Upper lobe of left lung (tissue), 4 donors: ENCODE measurements at regions not wholly inside any gene's neighbourhood (a gene's known extent, or its start where the extent isn't known, plus 50 kb on each side); places are given as distances from the start of the nearest gene placed in this dataset.

Experiments used
- CTCF ChIP-seq, 6 experiments: fragments of 450-650 bp in 4 of 6; fragments of 200-600 bp in 2 of 6; sonication (generic) in 2 of 6; IDR thresholded peaks; one replicate each; pipeline ENCODE4 v1.5.1; 2016 to 2019; ENCODE audit warnings: antibody characterized with exemption in 6 of 6
- EP300 ChIP-seq, 4 donors: sonication (generic); formaldehyde crosslinking; IDR thresholded peaks; one replicate each; pipeline ENCODE4 v1.5.1; 2017; ENCODE audit warnings: antibody characterized with exemption in 4 of 4, control low read depth in 2 of 4
- POLR2A ChIP-seq, 4 donors: fragments of 450-650 bp; IDR thresholded peaks; one replicate each; pipeline ENCODE4 v1.5.1; 2016 to 2017; ENCODE audit warnings: antibody characterized with exemption in 4 of 4, mild to moderate bottlenecking in 2 of 4
- POLR2AphosphoS5 ChIP-seq, 2 donors: sonication (generic); formaldehyde crosslinking; IDR thresholded peaks; one replicate each; pipeline ENCODE4 v1.5.1; 2017; ENCODE audit warnings: antibody characterized with exemption in 2 of 2

DNA sequence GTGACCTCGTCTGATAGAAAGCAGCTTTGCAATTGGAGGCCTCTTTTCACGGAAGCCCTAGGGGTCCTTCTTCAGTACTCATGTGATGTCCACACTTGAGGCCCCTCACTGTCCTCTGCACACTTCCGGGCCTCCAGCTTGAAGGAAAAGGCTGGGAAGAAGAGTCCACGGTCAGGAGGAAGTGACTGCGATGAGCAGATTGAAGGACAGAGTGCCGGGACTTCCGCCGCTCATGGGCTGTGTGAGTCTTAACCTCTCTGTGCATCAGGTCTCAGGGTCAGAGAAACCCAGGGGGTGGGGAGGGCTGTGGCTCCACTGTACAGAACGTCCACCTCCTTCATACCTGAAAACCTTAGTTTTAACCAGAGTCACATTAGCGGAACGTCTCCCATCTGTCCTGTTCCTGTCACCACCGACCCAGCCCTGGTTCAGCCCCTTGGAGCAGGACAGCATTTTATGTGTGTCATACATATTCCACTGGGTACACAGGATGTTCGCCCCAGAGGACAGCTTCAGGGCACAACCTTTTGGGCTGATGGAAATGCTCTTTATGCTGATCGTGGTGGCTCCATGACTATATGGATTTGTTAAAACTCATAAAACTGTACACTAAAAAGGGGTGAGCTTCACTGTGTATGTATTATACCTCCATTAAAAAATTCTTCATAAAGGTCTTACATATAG is 51.0 kb upstream of the SORCS2 start:
- no peak for TF ChIP-seq CTCF (IDR thresholded peaks at IDR 0.05)
- TF ChIP-seq POLR2A (IDR thresholded peaks at IDR 0.05): no peak
- TF ChIP-seq POLR2AphosphoS5 (IDR thresholded peaks at IDR 0.05): no peak
- no peak for TF ChIP-seq EP300 (IDR thresholded peaks at IDR 0.05)
